ENCODE measurements at regions not wholly inside any gene's neighbourhood (a gene's known extent, or its start where the extent isn't known, plus 50 kb on each side); places are given as distances from the start of the nearest gene placed in this dataset.

DNA sequence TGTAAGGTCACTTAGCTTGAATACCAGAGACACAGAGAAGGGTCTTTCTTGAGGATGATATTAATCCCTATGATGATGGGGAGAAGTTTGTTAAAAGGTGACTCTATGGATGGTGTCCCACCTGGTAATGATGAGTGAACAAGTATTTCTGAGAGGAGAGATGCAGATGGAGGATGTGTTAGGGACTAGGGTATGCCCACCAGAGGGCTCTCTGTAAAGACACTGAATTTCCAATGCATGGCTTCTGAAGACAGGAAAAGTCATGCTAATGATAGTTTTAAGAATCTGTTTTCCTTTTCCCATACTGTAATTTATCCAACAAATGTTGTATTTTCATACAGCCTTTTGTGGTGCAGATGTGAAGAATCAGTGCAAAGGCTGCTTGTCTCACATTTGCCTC is 1250.9 kb upstream of the CELF2 start:
- H3K9me3 Mint-ChIP-seq = no peaks in the 10 kb centered on the region
- ChIA-PET POLR2A (no interaction called here), CTCF (no interaction called here)
- H3K27ac Mint-ChIP-seq = no peak overlapping the region
- H3K36me3 Mint-ChIP-seq (ENCODE audit: low read depth) = no peaks in the 10 kb centered on the region
- no peak overlapping the region for H3K4me3 Mint-ChIP-seq
- TF ChIP-seq CTCF (IDR thresholded peaks at IDR 0.05) = no peak
- intact Hi-C loops (cut with micrococcal nuclease) = no loop called here
- no peaks in the 10 kb centered on the region for H3K4me1 Mint-ChIP-seq (ENCODE audit: low read depth)
- ATAC-seq (no peak), DNase-seq (no peak)
- H3K27me3 Mint-ChIP-seq = peaks cover 2% of the 10 kb centered on the region

GRCh38 chr10:9781666-9782065 is 1236.0 kb upstream of the CELF2 start:
- ATAC-seq (no peak), DNase-seq (no peak)
- H3K27ac Mint-ChIP-seq = no peak overlapping the region
- H3K4me3 Mint-ChIP-seq = no peak overlapping the region
- H3K27me3 Mint-ChIP-seq = no peaks in the 10 kb centered on the region
- H3K36me3 Mint-ChIP-seq (ENCODE audit: low read depth) = no peaks in the 10 kb centered on the region
- no peaks in the 10 kb centered on the region for H3K4me1 Mint-ChIP-seq (ENCODE audit: low read depth)
- ChIA-PET POLR2A (no interaction called here), CTCF (no interaction called here)
- intact Hi-C loops (cut with micrococcal nuclease) = no loop called here
- TF ChIP-seq CTCF (IDR thresholded peaks at IDR 0.05) = no peak
- H3K9me3 Mint-ChIP-seq = no peaks in the 10 kb centered on the region

DNA sequence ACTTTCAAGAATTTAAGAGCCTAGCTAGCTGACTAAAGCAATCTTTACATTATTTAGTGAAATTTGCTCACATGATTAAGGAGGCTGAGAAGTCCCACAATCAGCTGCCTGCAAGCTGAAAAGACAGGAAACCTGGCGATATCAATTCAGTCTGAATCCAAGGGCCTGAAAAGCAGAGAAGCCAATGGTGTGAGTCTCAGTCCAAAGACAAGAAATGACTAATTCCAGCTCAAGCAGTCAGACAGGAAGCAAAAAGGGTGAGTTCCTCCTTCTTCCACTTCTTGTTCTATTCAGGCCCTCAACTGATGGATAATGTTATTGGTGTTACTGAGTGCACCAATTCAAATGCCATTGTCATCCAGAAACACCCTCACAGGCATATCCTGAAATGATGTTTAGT is 1231.6 kb upstream of the CELF2 start:
- no peak for DNase-seq
- ChIA-PET POLR2A (interaction anchor here (1.1 kb wide), 1 partner anchor 1296 kb away, joined by 3 read pairs; no protein-coding TSS in a partner anchor), CTCF (no interaction called here)
- no peaks in the 10 kb centered on the region for H3K36me3 Mint-ChIP-seq (ENCODE audit: low read depth)
- intact Hi-C loops (cut with micrococcal nuclease) = no loop called here
- no peaks in the 10 kb centered on the region for H3K4me1 Mint-ChIP-seq (ENCODE audit: low read depth)
- H3K27ac Mint-ChIP-seq = no peak overlapping the region
- no peak overlapping the region for H3K4me3 Mint-ChIP-seq
- no peak for TF ChIP-seq CTCF (IDR thresholded peaks at IDR 0.05)
- no peak for ATAC-seq
- H3K27me3 Mint-ChIP-seq = no peaks in the 10 kb centered on the region
- H3K9me3 Mint-ChIP-seq = no peaks in the 10 kb centered on the region

GRCh38 chr10:9786576-9786975 is 1231.1 kb upstream of the CELF2 start:
- Mint-ChIP-seq H3K36me3 (ENCODE audit: low read depth) (no peaks in the 10 kb centered on the region), H3K4me3 (no peak overlapping the region), H3K27ac (no peak overlapping the region), H3K27me3 (no peaks in the 10 kb centered on the region), H3K9me3 (no peaks in the 10 kb centered on the region), H3K4me1 (ENCODE audit: low read depth) (no peaks in the 10 kb centered on the region)
- ChIA-PET CTCF (no interaction called here), POLR2A (interaction anchor here (1.1 kb wide), 1 partner anchor 1296 kb away, joined by 3 read pairs; no protein-coding TSS in a partner anchor)
- intact Hi-C loops (cut with micrococcal nuclease) = no loop called here
- DNase-seq (no peak), ATAC-seq (no peak)
- TF ChIP-seq CTCF (IDR thresholded peaks at IDR 0.05) = no peak

- DNase-seq = no peak
- intact Hi-C loops (cut with micrococcal nuclease) = no loop called here
- H3K4me3 Mint-ChIP-seq = no peak overlapping the region
Measured at GRCh38 chr10:9789996-9790395, 1227.7 kb upstream of the CELF2 start.

More at GRCh38 chr10:9789996-9790395, 1227.7 kb upstream of the CELF2 start:
- no peaks in the 10 kb centered on the region for H3K9me3 Mint-ChIP-seq
- H3K27ac Mint-ChIP-seq = no peak overlapping the region
- CTCF ChIA-PET = no interaction called here
- ATAC-seq = no peak
- no peaks in the 10 kb centered on the region for H3K27me3 Mint-ChIP-seq
- POLR2A ChIA-PET = no interaction called here
- no peak for TF ChIP-seq CTCF (IDR thresholded peaks at IDR 0.05)
- H3K36me3 Mint-ChIP-seq (ENCODE audit: low read depth) = no peaks in the 10 kb centered on the region
- no peaks in the 10 kb centered on the region for H3K4me1 Mint-ChIP-seq (ENCODE audit: low read depth)

Measured in activated CD8-positive, alpha-beta T cell treated with anti-CD3 and anti-CD28 coated beads for 36 hours (primary cell).